Transverse colon (tissue), 4 donors: ENCODE measurements at regions not wholly inside any gene's neighbourhood (a gene's known extent, or its start where the extent isn't known, plus 50 kb on each side); places are given as distances from the start of the nearest gene placed in this dataset.

Experiments used
- DNase-seq: peaks from one replicate; pipeline ENCODE4 v3.0.0-alpha.2; 2019
- H3K27ac ChIP-seq, 4 donors: fragments of 200-600 bp; sonication (generic); 2 replicates each; pipeline ENCODE4 v1.5.1; 2016 to 2018; ENCODE audit warnings: inconsistent platforms in 4 of 4
- H3K27me3 ChIP-seq: fragments of 200-600 bp; sonication (generic); 2 replicates; pipeline ENCODE4 v1.5.1; 2017; ENCODE audit warnings: inconsistent platforms
- H3K36me3 ChIP-seq, 4 donors: fragments of 200-600 bp; sonication (generic); 2 replicates each; pipeline ENCODE4 v1.5.1; 2017 to 2019; ENCODE audit warnings: inconsistent platforms in 4 of 4
- H3K4me1 ChIP-seq, 4 donors: fragments of 200-600 bp; sonication (generic); 2 replicates each; pipeline ENCODE4 v1.5.1; 2017 to 2020; ENCODE audit warnings: inconsistent platforms in 4 of 4
- H3K4me3 ChIP-seq, 4 donors: fragments of 200-600 bp; sonication (generic); 1 replicate in 1 of 4; 2 replicates in 3 of 4; pipeline versions ENCODE4 v1.5.1 to v1.6.1; 2017 to 2019; ENCODE audit warnings: inconsistent platforms in 4 of 4
- H3K9me3 ChIP-seq, 2 donors: fragments of 200-600 bp; sonication (generic); 2 replicates each; pipeline ENCODE4 v1.5.1; 2017 to 2019; ENCODE audit warnings: inconsistent platforms in 2 of 2
- CTCF ChIP-seq, 5 experiments: fragments of 200-600 bp in 3 of 5; fragments of 450-650 bp in 2 of 5; sonication (generic) in 3 of 5; IDR thresholded peaks; 1 replicate in 2 of 5; 2 replicates in 3 of 5; pipeline ENCODE4 v1.5.1; 2016 to 2017; ENCODE audit warnings: antibody characterized with exemption in 5 of 5, inconsistent platforms in 3 of 5, mild to moderate bottlenecking in 2 of 5, moderate library complexity in 1 of 5
- EP300 ChIP-seq: sonication (generic); formaldehyde crosslinking; IDR thresholded peaks from one replicate; pipeline ENCODE4 v1.6.1; 2017; ENCODE audit warnings: antibody characterized with exemption, low read depth
- POLR2A ChIP-seq: fragments of 450-650 bp; IDR thresholded peaks from one replicate; pipeline ENCODE4 v1.6.1; 2016; ENCODE audit warnings: antibody characterized with exemption, mild to moderate bottlenecking, moderate library complexity
- POLR2AphosphoS5 ChIP-seq, 3 donors: sonication (generic); formaldehyde crosslinking; IDR thresholded peaks; one replicate each; pipeline ENCODE4 v1.6.1; 2016; ENCODE audit warnings: antibody characterized with exemption in 3 of 3
- WGBS, 2 donors: methylation state at CpG; one replicate each; pipeline ENCODE4 v1.1.5; 2018; ENCODE audit warnings: low coverage in 1 of 2; 5-methylcytosine and 5-hydroxymethylcytosine counted together
- in situ Hi-C, 4 donors: fragments of 200-750 bp; cut with MboI; loops; one replicate each; pipeline versions ENCODE4 v1.15.0 to v1.15.1; 2017; ENCODE audit warnings: low sequenced_read_pairs in 3 of 4, low pct_ligation_motif_present in 1 of 4, low pct_unique_long_range_greater_than_20kb in 1 of 4
- intact Hi-C: fragments of 100-400 bp; cut with DNase I; formaldehyde crosslinking; loops from one replicate; pipeline ENCODE4 v1.15.1; 2023; ENCODE audit warnings: low total_unique reads

GRCh38 chr4:95601356-95601755 is 52.6 kb upstream of the UNC5C start:
- H3K36me3 ChIP-seq: no peaks in the 10 kb centered on the region
- in situ Hi-C loops: no loop called here
- H3K4me3 ChIP-seq: no peak overlapping the region
- H3K9me3 ChIP-seq: no peaks in the 10 kb centered on the region
- intact Hi-C loops: no loop called here
- no peak for DNase-seq
- TF ChIP-seq EP300: no peak
- TF ChIP-seq POLR2AphosphoS5 (IDR thresholded peaks at IDR 0.05): no peak
- TF ChIP-seq CTCF (IDR thresholded peaks at IDR 0.05): no peak
- TF ChIP-seq POLR2A: no peak
- no peak overlapping the region for H3K27ac ChIP-seq
- WGBS, 2 donors: 83 to 88% methylated on average over 4 of the region's 4 CpGs
- H3K4me1 ChIP-seq: no peaks in the 10 kb centered on the region
- H3K27me3 ChIP-seq: no peaks in the 10 kb centered on the region

GRCh38 chr4:95599777-95600400 is 51.1 kb upstream of the UNC5C start:
- no peaks in the 10 kb centered on the region for H3K4me1 ChIP-seq
- no peak for TF ChIP-seq POLR2A
- TF ChIP-seq EP300: no peak
- no peak for TF ChIP-seq POLR2AphosphoS5 (IDR thresholded peaks at IDR 0.05)
- no peak for TF ChIP-seq CTCF (IDR thresholded peaks at IDR 0.05)
- no peak for DNase-seq
- H3K36me3 ChIP-seq: no peaks in the 10 kb centered on the region
- H3K4me3 ChIP-seq: no peak overlapping the region
- no peak overlapping the region for H3K27ac ChIP-seq
- no peaks in the 10 kb centered on the region for H3K9me3 ChIP-seq
- WGBS, 2 donors: 56 to 65% methylated on average over 7 of the region's 7 CpGs
- H3K27me3 ChIP-seq: no peaks in the 10 kb centered on the region
- in situ Hi-C loops: no loop called here
- intact Hi-C loops: no loop called here
